Skeletal muscle satellite cell (primary cell): ENCODE measurements at regions not wholly inside any gene's neighbourhood (a gene's known extent, or its start where the extent isn't known, plus 50 kb on each side); places are given as distances from the start of the nearest gene placed in this dataset.

Source experiments
- H3K27me3 ChIP-seq: 2 replicates; pipeline ENCODE4 v1.7.0; 2013; ENCODE audit warnings: low read length; ENCODE audit not compliant: control insufficient read depth, insufficient read depth
- H3K36me3 ChIP-seq: 2 replicates; pipeline ENCODE4 v1.7.0; 2013; ENCODE audit warnings: mild to moderate bottlenecking, control low read depth, low read length; ENCODE audit not compliant: insufficient read depth
- H3K4me1 ChIP-seq: 2 replicates; pipeline ENCODE4 v1.7.0; 2013; ENCODE audit warnings: low read length; ENCODE audit not compliant: control insufficient read depth, insufficient read depth
- H3K4me2 ChIP-seq: 2 replicates; pipeline ENCODE4 v1.7.0; 2013; ENCODE audit warnings: mild to moderate bottlenecking, low read length
- H3K4me3 ChIP-seq: 2 replicates; pipeline ENCODE4 v1.7.0; 2013; ENCODE audit warnings: low read length
- H3K9ac ChIP-seq: 2 replicates; pipeline ENCODE4 v1.7.0; 2013; ENCODE audit warnings: mild to moderate bottlenecking, low read depth, low read length, moderate library complexity
- H3K9me3 ChIP-seq: replicated peaks from 2 replicates; pipeline ENCODE4 v1.7.0; 2013; ENCODE audit warnings: mild to moderate bottlenecking, control low read depth, low read length

DNA sequence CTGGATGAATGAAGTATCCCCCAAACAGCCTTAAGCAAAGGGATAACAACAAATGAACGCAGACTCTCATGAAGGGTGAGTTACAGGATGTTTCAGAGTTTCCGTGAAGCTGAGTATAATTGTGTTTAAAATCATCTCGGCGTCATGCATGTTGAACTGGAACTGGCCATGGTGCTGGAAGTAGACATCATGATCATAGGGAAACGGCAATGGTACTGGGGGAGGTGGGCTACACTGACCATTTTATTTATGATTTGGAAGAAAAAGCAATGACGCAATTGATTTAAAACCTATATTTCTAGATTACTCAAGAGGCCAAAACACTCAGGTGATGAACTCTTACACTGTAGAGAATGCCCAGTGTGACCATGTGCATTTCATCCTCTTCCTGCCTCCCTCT, 387.9 kb upstream of the MYT1L start:
- no peaks in the 10 kb centered on the region for H3K36me3 ChIP-seq
- H3K27me3 ChIP-seq, result no peaks in the 10 kb centered on the region
- H3K9me3 ChIP-seq, result peaks cover 19% of the 10 kb centered on the region
- H3K4me1 ChIP-seq, result no peaks in the 10 kb centered on the region
- H3K4me2 ChIP-seq, result no peak overlapping the region
- H3K9ac ChIP-seq, result no peak overlapping the region
- H3K4me3 ChIP-seq, result no peak overlapping the region

DNA sequence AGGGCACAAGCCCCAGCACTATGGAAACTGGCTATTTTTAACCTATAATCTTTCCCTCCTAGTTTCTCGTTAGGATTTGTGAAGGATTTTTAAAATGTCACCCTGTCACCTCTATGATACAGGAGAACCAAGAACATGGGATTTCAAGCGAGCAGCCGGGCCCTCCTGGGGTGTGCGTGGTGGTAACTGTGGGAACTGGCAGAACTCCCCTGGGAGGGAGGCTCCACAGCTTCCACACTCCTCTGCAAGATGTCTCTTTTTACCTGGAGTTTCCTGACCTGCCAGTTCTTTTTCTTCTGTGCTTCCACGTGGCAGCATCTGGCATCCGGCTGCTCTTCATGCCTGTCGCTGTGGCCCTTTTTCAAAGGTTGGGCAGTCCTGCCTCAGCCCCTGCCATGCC, 386.3 kb upstream of the MYT1L start:
- Histone ChIP-seq H3K27me3 (no peaks in the 10 kb centered on the region), H3K4me1 (no peaks in the 10 kb centered on the region), H3K9me3 (peaks cover 13% of the 10 kb centered on the region), H3K9ac (no peak overlapping the region), H3K4me2 (no peak overlapping the region), H3K36me3 (no peaks in the 10 kb centered on the region), H3K4me3 (no peak overlapping the region)

DNA sequence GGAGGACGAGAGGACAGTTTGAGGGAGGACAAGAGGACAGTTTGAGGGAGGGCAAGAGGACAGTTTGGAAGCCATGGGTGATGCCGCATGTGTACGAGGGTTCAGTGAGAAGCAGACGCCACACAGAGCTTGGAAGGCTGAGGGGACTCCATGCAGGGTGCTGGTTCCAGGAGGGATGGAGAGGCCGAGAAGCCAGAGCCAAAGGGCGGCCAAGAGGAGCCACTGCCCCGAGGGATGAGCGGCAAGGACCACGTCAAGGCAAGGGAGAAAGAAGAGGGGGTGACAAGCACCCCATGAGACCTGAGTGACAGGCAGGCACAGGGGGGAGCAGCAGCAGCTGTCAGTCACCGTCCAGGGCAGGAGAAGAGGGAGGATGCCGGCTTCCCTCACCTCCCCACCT, 385.7 kb upstream of the MYT1L start:
- H3K36me3 ChIP-seq, result no peaks in the 10 kb centered on the region
- no peaks in the 10 kb centered on the region for H3K4me1 ChIP-seq
- H3K9ac ChIP-seq, result no peak overlapping the region
- H3K4me3 ChIP-seq, result no peak overlapping the region
- peaks cover 13% of the 10 kb centered on the region for H3K9me3 ChIP-seq
- no peaks in the 10 kb centered on the region for H3K27me3 ChIP-seq
- no peak overlapping the region for H3K4me2 ChIP-seq

DNA sequence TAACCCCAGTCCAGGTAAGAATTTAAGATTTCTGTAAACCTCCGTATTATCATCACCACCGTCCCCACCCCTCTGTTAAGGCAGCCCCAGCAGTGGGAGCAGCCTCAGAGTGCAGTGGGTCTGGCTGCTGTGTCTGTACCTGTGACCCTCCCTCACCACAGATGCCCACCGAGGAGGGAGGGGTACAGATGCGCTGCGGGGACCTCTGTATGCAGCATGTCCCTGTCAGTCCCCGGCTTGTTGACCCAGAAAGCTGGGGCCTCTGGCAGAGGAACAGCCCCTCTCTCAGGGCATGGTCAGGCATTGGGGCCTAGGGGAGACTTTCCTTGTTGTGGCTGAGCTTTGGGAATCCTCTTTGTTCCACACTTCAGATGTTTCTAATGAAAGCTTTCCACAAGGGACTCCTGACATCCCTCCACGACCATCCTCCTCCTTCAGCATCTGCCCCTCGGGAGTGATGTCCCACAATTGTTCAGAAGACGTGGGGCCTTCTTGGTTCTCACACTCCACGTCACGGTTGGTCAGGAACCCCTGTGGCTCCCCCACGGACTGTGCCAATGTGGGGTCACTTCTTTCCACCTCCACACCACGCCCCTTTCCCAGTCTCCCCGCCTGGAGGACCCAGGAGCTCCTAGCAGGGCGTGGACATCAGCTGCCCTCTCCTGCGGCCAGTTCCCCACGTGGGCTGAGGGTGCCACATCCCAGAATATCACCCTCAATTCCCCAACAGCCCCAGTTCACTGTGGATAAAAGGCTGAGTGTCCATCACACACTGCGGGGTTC, 384.2 kb upstream of the MYT1L start:
- Histone ChIP-seq H3K36me3 (no peaks in the 10 kb centered on the region), H3K4me2 (no peak overlapping the region), H3K9me3 (peaks cover 9% of the 10 kb centered on the region), H3K4me1 (no peaks in the 10 kb centered on the region), H3K27me3 (no peaks in the 10 kb centered on the region), H3K9ac (no peak overlapping the region), H3K4me3 (no peak overlapping the region)

DNA sequence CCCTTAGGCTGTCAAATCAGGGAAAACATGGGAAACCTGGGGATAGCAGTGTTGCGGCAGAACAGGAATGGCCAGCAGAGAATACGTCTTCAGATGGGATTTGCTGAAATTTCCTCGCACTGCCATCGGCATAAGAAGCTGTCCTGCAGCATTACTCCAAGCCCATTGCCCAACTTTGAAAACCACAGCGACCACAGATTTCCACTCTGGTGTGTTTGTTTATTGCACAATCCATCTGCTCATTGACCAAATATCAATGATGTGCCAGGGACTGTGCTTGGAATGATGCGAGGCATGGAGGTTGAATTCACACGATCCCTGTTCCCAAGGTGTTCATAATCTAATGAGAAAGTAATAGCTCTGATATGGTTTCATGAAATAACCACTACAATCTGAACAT, 383.3 kb upstream of the MYT1L start:
- Histone ChIP-seq H3K27me3 (no peaks in the 10 kb centered on the region), H3K9ac (no peak overlapping the region), H3K4me3 (no peak overlapping the region), H3K4me1 (no peaks in the 10 kb centered on the region), H3K9me3 (peaks cover 13% of the 10 kb centered on the region), H3K4me2 (no peak overlapping the region), H3K36me3 (no peaks in the 10 kb centered on the region)

DNA sequence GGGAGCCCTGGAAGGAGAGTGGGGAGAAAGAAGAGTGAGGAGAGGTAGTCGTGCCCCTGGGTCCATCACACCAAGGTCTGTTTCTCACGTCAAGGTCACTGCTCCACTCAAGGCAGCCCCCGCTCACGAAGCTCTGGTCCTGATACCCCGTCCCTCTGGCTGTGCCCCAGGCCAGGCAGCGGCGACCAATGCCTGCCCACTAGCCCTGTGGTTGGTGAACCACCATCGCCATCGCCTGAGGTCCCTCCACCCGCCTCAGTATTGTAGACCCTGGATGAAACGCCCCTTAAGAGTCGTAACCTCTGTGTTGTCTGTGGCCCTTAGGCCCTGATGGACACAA, 378.3 kb upstream of the MYT1L start:
- H3K9me3 ChIP-seq, result peaks cover 17% of the 10 kb centered on the region
- H3K27me3 ChIP-seq, result no peaks in the 10 kb centered on the region
- H3K4me2 ChIP-seq, result no peak overlapping the region
- no peaks in the 10 kb centered on the region for H3K36me3 ChIP-seq
- no peak overlapping the region for H3K4me3 ChIP-seq
- H3K4me1 ChIP-seq, result no peaks in the 10 kb centered on the region
- no peak overlapping the region for H3K9ac ChIP-seq

DNA sequence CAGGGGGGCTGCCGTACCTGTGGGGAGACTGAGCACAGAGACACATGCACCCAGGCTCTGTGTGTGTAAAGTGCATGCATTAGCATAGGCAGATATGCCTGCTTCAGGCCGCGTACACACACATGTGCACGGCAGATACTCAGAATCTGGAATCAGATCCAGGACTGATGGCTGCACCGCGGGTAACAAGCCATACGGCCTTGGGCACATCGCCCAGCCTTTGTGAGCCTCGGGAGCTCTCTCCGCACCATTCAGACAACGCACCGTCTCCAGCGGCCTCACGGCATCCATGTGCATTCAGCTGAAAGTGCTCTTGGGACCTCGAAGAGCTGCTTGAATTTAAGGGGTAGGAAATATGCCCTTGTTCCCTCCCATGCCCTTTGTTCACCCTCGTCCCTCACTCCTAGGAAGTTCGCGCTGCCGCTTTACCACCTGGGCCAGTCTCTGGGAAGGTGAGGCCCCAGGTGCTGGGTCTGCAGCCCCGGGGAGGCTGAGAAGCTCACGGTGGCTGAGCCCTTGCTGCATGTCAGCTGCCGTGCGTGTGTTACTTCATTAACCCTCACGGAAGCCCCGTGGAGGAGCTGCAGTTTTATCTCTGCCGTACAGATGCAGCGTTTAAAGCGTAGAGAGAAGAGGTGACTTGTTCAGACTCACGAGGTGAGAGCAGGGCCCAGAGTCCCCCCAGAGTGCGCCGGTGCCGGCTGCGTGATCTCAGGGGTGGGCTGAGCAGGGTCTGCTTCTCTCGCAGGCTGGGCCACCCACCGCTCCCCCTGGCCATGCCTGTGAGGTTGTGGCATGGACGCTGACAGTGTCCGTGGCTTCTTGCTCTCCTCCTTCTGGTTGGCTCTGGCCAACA, 377.7 kb upstream of the MYT1L start:
- Histone ChIP-seq H3K9ac (no peak overlapping the region), H3K4me3 (no peak overlapping the region), H3K4me2 (no peak overlapping the region), H3K36me3 (no peaks in the 10 kb centered on the region), H3K27me3 (no peaks in the 10 kb centered on the region), H3K9me3 (peaks cover 17% of the 10 kb centered on the region), H3K4me1 (no peaks in the 10 kb centered on the region)

DNA sequence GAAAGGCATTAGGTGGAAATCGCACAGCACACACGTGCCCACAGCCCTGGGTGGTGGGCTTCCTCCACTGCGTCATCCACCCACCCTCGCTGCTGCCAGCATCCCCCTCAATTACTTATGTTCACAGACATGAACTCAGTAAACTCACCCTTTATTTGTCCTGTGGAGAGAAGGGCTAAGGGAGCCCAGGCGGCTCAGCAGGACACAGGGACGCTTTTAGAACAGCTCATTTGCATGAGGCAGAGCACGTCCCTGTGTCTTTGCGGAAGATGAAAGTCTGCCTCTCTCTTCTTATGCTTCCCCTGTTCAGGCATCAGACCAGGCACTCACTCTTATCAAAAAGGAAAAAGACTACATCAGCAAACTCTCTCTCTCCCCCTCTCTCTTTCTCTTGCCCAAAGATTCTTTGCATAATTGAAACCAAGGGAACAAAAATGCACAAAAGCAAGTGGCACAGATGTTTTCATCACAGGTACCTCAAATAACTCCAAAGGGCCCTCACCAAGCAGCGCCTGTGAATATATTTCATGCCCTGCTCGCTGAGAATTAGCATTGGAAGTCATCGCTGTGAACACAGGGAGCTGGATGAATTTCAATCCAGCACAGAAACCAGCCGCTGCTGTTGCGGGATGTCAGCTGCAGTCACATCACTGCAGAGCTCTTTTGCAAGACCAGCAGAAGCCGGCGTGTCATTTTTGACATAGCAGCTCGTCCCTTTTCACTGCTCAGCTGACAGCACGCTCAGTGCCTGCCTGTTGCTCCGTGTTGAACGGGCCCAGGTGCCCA, 376.3 kb upstream of the MYT1L start:
- H3K4me2 ChIP-seq, result no peak overlapping the region
- H3K9me3 ChIP-seq, result peaks cover 17% of the 10 kb centered on the region
- H3K4me1 ChIP-seq, result no peaks in the 10 kb centered on the region
- no peaks in the 10 kb centered on the region for H3K27me3 ChIP-seq
- H3K36me3 ChIP-seq, result no peaks in the 10 kb centered on the region
- no peak overlapping the region for H3K9ac ChIP-seq
- no peak overlapping the region for H3K4me3 ChIP-seq

DNA sequence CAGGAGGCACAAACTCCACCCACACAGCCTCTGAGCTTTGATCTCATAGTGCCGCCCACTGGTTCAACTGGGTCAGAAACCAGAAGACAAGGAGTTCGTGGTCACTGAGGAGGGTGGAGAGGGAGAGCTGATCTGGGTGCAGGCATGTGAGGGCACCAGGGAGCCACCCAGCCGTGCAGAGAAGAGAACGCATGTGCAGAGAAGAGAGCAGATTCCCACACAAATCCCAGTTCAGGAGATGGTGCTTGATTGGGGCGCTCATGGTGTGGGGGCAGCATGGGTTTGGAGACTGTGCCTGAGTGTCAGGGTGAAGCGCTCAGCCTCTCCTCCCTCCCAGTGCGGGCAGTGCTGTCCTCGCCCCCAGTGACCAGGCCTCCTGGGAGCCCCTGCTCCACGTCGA, 375.2 kb upstream of the MYT1L start:
- Histone ChIP-seq H3K4me3 (no peak overlapping the region), H3K9ac (no peak overlapping the region), H3K4me2 (no peak overlapping the region), H3K27me3 (no peaks in the 10 kb centered on the region), H3K4me1 (no peaks in the 10 kb centered on the region), H3K9me3 (peaks cover 11% of the 10 kb centered on the region), H3K36me3 (no peaks in the 10 kb centered on the region)

DNA sequence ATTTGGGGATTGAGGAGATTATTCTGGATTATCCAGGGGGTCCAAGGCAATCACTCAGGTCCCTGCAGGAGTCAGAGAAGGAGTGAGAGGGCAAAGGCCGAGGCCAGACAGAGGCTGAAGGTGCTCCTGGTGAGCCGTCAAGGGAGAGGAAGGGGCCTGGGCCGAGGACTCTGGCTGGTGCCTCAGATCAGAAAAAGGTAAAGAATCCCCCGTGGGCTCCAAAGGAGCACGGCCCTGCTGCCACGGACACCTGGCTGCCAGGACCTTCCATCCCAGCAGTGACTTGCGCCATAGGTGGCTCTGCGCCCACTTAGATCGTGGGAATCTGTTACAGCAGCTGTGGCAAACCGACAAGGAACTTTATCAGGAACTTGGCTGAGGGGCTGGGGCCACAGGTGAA, 374.8 kb upstream of the MYT1L start:
- H3K36me3 ChIP-seq, result no peaks in the 10 kb centered on the region
- H3K4me3 ChIP-seq, result no peak overlapping the region
- no peak overlapping the region for H3K4me2 ChIP-seq
- no peak overlapping the region for H3K9ac ChIP-seq
- H3K4me1 ChIP-seq, result no peaks in the 10 kb centered on the region
- H3K9me3 ChIP-seq, result peaks cover 11% of the 10 kb centered on the region
- H3K27me3 ChIP-seq, result no peaks in the 10 kb centered on the region

DNA sequence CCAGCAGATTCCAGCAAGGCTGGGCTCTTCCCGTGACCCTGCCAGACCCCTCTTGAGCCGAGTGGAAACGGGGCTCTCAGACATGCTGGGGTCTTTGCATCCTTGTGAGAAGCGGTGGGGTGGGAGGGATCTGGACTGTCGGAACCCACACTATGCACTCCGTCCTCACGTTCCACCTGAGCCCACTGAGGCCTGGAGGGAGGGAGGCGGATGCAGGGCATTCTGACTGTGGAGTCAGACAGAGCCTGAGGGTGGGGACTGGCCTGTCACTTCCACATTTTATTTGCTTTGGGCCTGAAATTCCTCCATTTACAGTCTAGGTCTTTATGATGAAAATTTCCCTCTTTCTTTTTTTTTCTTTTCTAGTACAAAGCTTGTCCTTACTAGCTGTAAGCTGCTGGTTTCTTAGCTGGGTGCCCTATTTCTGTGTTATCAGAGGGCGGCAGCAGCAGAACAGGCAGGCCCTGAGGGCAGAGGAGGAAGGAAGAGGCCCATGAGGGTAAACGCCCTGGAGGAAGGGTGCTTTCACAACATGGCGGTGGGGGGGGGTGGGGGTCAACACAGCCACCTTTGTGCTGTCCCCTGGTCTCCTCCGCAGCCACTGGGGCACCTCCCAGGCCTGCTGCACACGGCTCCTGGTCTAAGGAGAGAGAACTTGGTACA, 373.5 kb upstream of the MYT1L start:
- Histone ChIP-seq H3K4me2 (no peak overlapping the region), H3K36me3 (no peaks in the 10 kb centered on the region), H3K27me3 (no peaks in the 10 kb centered on the region), H3K9ac (no peak overlapping the region), H3K4me1 (no peaks in the 10 kb centered on the region), H3K9me3 (peaks cover 9% of the 10 kb centered on the region), H3K4me3 (no peak overlapping the region)
